ENCODE measurements at regions not wholly inside any gene's neighbourhood (a gene's known extent, or its start where the extent isn't known, plus 50 kb on each side); places are given as distances from the start of the nearest gene placed in this dataset.

GRCh38 chr21:32130031-32130891, 148.6 kb downstream of the MIS18A start:
- Mint-ChIP-seq H3K36me3 (peaks cover 0 to 4% (median 0%) of the 10 kb centered on the region in 3 donors), H3K4me3 (no peak overlapping the region), H3K9me3 (peaks cover 0 to 13% (median 5%) of the 10 kb centered on the region in 5 donors), H3K4me1 (no peaks in the 10 kb centered on the region), H3K27me3 (peaks cover 13 to 28% of the 10 kb centered on the region in 2 donors), H3K27ac (peak overlapping the region in 1 of 8 donors; percentile 19)
- Histone ChIP-seq H3K4me3 (ENCODE audit: low read length) (no peak overlapping the region), H3K9me3 (ENCODE audit: low read length) (no peaks in the 10 kb centered on the region), H3K4me1 (ENCODE audit: insufficient read depth, low read length) (no peaks in the 10 kb centered on the region), H3K27ac (ENCODE audit: low read depth, low read length) (no peak overlapping the region), H3K27me3 (ENCODE audit: insufficient read depth, low read length, poor library complexity, severe bottlenecking) (no peaks in the 10 kb centered on the region), H3K36me3 (ENCODE audit: insufficient read depth, low read length) (no peaks in the 10 kb centered on the region)
- CTCF ChIA-PET, result no interaction called here
- no peak for DNase-seq
- POLR2A ChIA-PET, result no interaction called here

DNA sequence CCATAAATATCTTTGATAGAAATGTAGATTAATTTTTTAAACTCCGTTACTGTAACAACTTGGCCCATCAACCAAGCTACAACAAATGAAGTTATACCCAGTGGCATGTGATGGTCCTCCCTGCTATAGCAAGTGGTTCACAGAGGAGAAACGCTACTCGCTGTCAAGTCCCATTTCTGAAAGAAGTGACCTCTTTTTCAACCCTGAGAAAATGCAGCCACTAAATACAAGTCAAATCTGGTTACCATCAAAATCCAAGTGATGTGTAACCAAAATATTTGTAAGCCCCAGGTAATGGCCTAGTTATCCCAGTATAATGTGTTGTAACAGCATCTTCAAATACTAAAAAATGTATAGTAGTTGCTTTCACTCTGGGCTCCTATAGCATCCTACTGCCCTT, 151.8 kb downstream of the MIS18A start:
- POLR2A ChIA-PET, result no interaction called here
- Mint-ChIP-seq H3K9me3 (peaks cover 0 to 13% (median 10%) of the 10 kb centered on the region in 5 donors), H3K4me3 (no peak overlapping the region), H3K36me3 (peaks cover 0 to 9% (median 0%) of the 10 kb centered on the region in 3 donors), H3K4me1 (no peaks in the 10 kb centered on the region), H3K27ac (no peak overlapping the region), H3K27me3 (peaks cover 16 to 24% of the 10 kb centered on the region in 2 donors)
- H3K27ac ChIP-seq (ENCODE audit: low read depth, low read length), result no peak overlapping the region
- DNase-seq, result no peak
- CTCF ChIA-PET, result no interaction called here
- no peaks in the 10 kb centered on the region for H3K27me3 ChIP-seq (ENCODE audit: insufficient read depth, low read length, poor library complexity, severe bottlenecking)
- no peaks in the 10 kb centered on the region for H3K4me1 ChIP-seq (ENCODE audit: insufficient read depth, low read length)
- no peaks in the 10 kb centered on the region for H3K9me3 ChIP-seq (ENCODE audit: low read length)
- H3K4me3 ChIP-seq (ENCODE audit: low read length), result no peak overlapping the region
- no peaks in the 10 kb centered on the region for H3K36me3 ChIP-seq (ENCODE audit: insufficient read depth, low read length)

DNA sequence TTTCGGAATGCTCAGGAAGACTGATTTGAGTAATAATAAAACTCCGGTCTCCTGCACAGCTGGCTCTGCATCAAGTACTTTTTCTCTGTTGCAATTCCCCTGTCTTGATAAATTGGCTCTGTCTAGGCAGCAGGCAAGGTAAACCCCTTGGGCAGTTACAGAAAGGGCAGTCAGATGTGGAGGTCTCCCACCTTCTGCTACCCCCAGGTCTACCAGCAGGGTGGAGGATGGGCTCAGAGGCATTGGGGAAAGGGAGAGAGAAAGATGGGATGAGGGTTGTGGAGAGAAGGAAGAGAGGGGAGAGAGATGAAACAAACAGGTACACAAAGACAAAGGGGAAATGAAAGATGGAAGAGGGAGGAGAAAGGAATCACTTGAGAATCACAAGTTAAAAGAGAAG, 156.8 kb downstream of the MIS18A start:
- no peak overlapping the region for H3K4me3 Mint-ChIP-seq
- Histone ChIP-seq H3K27me3 (ENCODE audit: insufficient read depth, low read length, poor library complexity, severe bottlenecking) (no peaks in the 10 kb centered on the region), H3K4me3 (ENCODE audit: low read length) (no peak overlapping the region), H3K4me1 (ENCODE audit: insufficient read depth, low read length) (no peaks in the 10 kb centered on the region), H3K36me3 (ENCODE audit: insufficient read depth, low read length) (no peaks in the 10 kb centered on the region), H3K9me3 (ENCODE audit: low read length) (no peaks in the 10 kb centered on the region), H3K27ac (ENCODE audit: low read depth, low read length) (no peak overlapping the region)
- POLR2A ChIA-PET, result no interaction called here
- no peaks in the 10 kb centered on the region for H3K4me1 Mint-ChIP-seq
- H3K27me3 Mint-ChIP-seq, result peaks cover 6 to 30% of the 10 kb centered on the region in 2 donors
- DNase-seq, result no peak
- peaks cover 0 to 18% (median 9%) of the 10 kb centered on the region in 5 donors for H3K9me3 Mint-ChIP-seq
- CTCF ChIA-PET, result no interaction called here
- peaks cover 0 to 12% (median 0%) of the 10 kb centered on the region in 3 donors for H3K36me3 Mint-ChIP-seq
- no peak overlapping the region for H3K27ac Mint-ChIP-seq

DNA sequence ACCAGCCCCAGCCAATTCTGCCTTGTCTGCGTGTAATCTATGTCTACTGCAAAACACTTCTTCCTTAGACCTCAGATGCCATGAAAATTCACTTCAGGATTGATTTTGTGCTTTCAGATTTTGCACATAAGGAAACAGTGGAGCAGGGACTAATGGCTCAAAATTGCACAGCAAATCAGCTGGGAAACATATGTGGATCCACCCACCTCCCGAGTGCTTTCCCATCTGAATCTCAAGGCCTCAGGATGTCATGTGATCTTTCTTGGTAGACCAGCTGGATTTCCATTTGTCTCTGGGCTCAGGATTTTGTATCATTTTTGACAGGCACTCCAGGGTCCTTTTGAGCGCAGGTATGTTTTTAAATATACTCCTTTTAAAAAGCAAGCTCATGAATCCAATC, 158.6 kb downstream of the MIS18A start:
- POLR2A ChIA-PET, result no interaction called here
- H3K4me3 Mint-ChIP-seq, result no peak overlapping the region
- H3K9me3 Mint-ChIP-seq, result peaks cover 0 to 18% (median 9%) of the 10 kb centered on the region in 5 donors
- peaks cover 0 to 12% (median 0%) of the 10 kb centered on the region in 3 donors for H3K36me3 Mint-ChIP-seq
- no peaks in the 10 kb centered on the region for H3K9me3 ChIP-seq (ENCODE audit: low read length)
- H3K36me3 ChIP-seq (ENCODE audit: insufficient read depth, low read length), result no peaks in the 10 kb centered on the region
- H3K27ac ChIP-seq (ENCODE audit: low read depth, low read length), result no peak overlapping the region
- peaks cover 3 to 26% of the 10 kb centered on the region in 2 donors for H3K27me3 Mint-ChIP-seq
- no peaks in the 10 kb centered on the region for H3K27me3 ChIP-seq (ENCODE audit: insufficient read depth, low read length, poor library complexity, severe bottlenecking)
- no peak overlapping the region for H3K27ac Mint-ChIP-seq
- H3K4me1 ChIP-seq (ENCODE audit: insufficient read depth, low read length), result no peaks in the 10 kb centered on the region
- CTCF ChIA-PET, result no interaction called here
- no peaks in the 10 kb centered on the region for H3K4me1 Mint-ChIP-seq
- no peak overlapping the region for H3K4me3 ChIP-seq (ENCODE audit: low read length)
- DNase-seq, result no peak

- peaks cover 3 to 29% of the 10 kb centered on the region in 2 donors for H3K27me3 Mint-ChIP-seq
- peaks cover 0 to 18% (median 9%) of the 10 kb centered on the region in 5 donors for H3K9me3 Mint-ChIP-seq
- ChIA-PET POLR2A (no interaction called here), CTCF (no interaction called here)
- H3K4me1 Mint-ChIP-seq, result no peaks in the 10 kb centered on the region
- no peak overlapping the region for H3K4me3 ChIP-seq (ENCODE audit: low read length)
- H3K4me3 Mint-ChIP-seq, result no peak overlapping the region
- no peaks in the 10 kb centered on the region for H3K9me3 ChIP-seq (ENCODE audit: low read length)
- H3K36me3 ChIP-seq (ENCODE audit: insufficient read depth, low read length), result no peaks in the 10 kb centered on the region
- no peaks in the 10 kb centered on the region for H3K27me3 ChIP-seq (ENCODE audit: insufficient read depth, low read length, poor library complexity, severe bottlenecking)
- no peak for DNase-seq
- peaks cover 0 to 12% (median 0%) of the 10 kb centered on the region in 3 donors for H3K36me3 Mint-ChIP-seq
- H3K4me1 ChIP-seq (ENCODE audit: insufficient read depth, low read length), result no peaks in the 10 kb centered on the region
- no peak overlapping the region for H3K27ac ChIP-seq (ENCODE audit: low read depth, low read length)
- no peak overlapping the region for H3K27ac Mint-ChIP-seq
Measured at GRCh38 chr21:32119811-32120210, 159.0 kb downstream of the MIS18A start.

DNA sequence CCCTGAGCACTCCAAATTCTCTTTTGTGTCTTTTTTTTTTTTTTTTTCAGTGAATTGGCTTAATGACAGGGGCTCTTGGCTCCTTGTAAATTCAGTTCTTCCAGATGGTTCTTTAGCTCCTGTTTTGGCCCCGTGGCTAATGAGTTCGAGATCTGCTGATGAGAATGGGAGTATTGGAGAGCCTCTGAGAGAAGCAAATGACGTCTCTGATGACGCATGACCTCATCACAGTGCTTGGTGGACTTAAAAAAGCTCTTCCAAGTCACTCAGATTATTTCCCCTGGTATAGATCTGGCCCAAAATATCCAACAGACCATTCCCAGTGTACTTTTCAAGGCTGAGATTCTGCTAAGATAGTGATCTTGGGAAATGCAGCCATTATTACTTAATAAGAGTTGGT, 159.5 kb downstream of the MIS18A start:
- Mint-ChIP-seq H3K4me3 (no peak overlapping the region), H3K36me3 (peaks cover 0 to 8% (median 0%) of the 10 kb centered on the region in 3 donors), H3K4me1 (no peaks in the 10 kb centered on the region), H3K9me3 (peaks cover 0 to 15% (median 8%) of the 10 kb centered on the region in 5 donors), H3K27me3 (peaks cover 3 to 28% of the 10 kb centered on the region in 2 donors), H3K27ac (no peak overlapping the region)
- H3K36me3 ChIP-seq (ENCODE audit: insufficient read depth, low read length), result no peaks in the 10 kb centered on the region
- no peak for DNase-seq
- CTCF ChIA-PET, result no interaction called here
- H3K4me1 ChIP-seq (ENCODE audit: insufficient read depth, low read length), result no peaks in the 10 kb centered on the region
- H3K4me3 ChIP-seq (ENCODE audit: low read length), result no peak overlapping the region
- H3K27me3 ChIP-seq (ENCODE audit: insufficient read depth, low read length, poor library complexity, severe bottlenecking), result no peaks in the 10 kb centered on the region
- POLR2A ChIA-PET, result no interaction called here
- H3K27ac ChIP-seq (ENCODE audit: low read depth, low read length), result no peak overlapping the region
- H3K9me3 ChIP-seq (ENCODE audit: low read length), result no peaks in the 10 kb centered on the region

GRCh38 chr21:32114419-32115035, 164.3 kb downstream of the MIS18A start:
- POLR2A ChIA-PET, result no interaction called here
- no peaks in the 10 kb centered on the region for H3K27me3 ChIP-seq (ENCODE audit: insufficient read depth, low read length, poor library complexity, severe bottlenecking)

DNA sequence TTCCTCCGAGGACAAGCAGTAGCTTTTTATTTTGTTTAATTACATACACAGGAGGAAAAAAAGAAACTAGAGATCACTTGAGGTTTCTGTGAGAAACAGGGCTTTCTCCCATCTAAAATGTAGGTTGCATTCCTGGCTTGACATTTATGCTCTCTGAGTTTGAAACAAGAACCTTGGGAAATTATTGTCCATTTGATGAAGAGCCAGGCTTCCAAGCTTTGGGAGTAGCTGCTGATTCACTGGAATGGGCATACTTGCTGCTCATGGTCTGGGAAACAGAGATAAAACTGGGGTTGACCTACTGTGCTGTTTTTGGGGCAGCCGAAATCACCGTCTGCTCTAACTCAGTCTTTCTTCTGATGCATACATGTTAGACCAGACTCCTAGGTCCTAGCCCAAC, 165.4 kb downstream of the MIS18A start:
- H3K27me3 Mint-ChIP-seq, result peaks cover 6 to 23% of the 10 kb centered on the region in 2 donors
- CTCF ChIA-PET, result no interaction called here
- H3K36me3 ChIP-seq (ENCODE audit: insufficient read depth, low read length), result no peaks in the 10 kb centered on the region
- no peaks in the 10 kb centered on the region for H3K4me1 Mint-ChIP-seq
- no peaks in the 10 kb centered on the region for H3K4me1 ChIP-seq (ENCODE audit: insufficient read depth, low read length)
- no peak overlapping the region for H3K4me3 Mint-ChIP-seq
- H3K27me3 ChIP-seq (ENCODE audit: insufficient read depth, low read length, poor library complexity, severe bottlenecking), result no peaks in the 10 kb centered on the region
- no peak for DNase-seq
- H3K9me3 Mint-ChIP-seq, result peaks cover 0 to 7% (median 0%) of the 10 kb centered on the region in 5 donors
- no peak overlapping the region for H3K4me3 ChIP-seq (ENCODE audit: low read length)
- POLR2A ChIA-PET, result no interaction called here
- no peaks in the 10 kb centered on the region for H3K36me3 Mint-ChIP-seq
- H3K9me3 ChIP-seq (ENCODE audit: low read length), result no peaks in the 10 kb centered on the region
- no peak overlapping the region for H3K27ac Mint-ChIP-seq
- H3K27ac ChIP-seq (ENCODE audit: low read depth, low read length), result no peak overlapping the region

More at GRCh38 chr21:32114419-32115035, 164.3 kb downstream of the MIS18A start:
- H3K27me3 Mint-ChIP-seq, result peaks cover 6 to 26% of the 10 kb centered on the region in 2 donors
- Histone ChIP-seq H3K4me1 (ENCODE audit: insufficient read depth, low read length) (no peaks in the 10 kb centered on the region), H3K9me3 (ENCODE audit: low read length) (no peaks in the 10 kb centered on the region), H3K36me3 (ENCODE audit: insufficient read depth, low read length) (no peaks in the 10 kb centered on the region), H3K27ac (ENCODE audit: low read depth, low read length) (no peak overlapping the region), H3K4me3 (ENCODE audit: low read length) (no peak overlapping the region)
- no peak overlapping the region for H3K27ac Mint-ChIP-seq
- no peaks in the 10 kb centered on the region for H3K4me1 Mint-ChIP-seq
- no peak for DNase-seq
- H3K36me3 Mint-ChIP-seq, result no peaks in the 10 kb centered on the region
- CTCF ChIA-PET, result no interaction called here
- H3K9me3 Mint-ChIP-seq, result peaks cover 0 to 7% (median 0%) of the 10 kb centered on the region in 5 donors
- no peak overlapping the region for H3K4me3 Mint-ChIP-seq

Measured in CD8-positive, alpha-beta memory T cell (primary cell).